GM19023 (cell line): ENCODE measurements at regions not wholly inside any gene's neighbourhood (a gene's known extent, or its start where the extent isn't known, plus 50 kb on each side); places are given as distances from the start of the nearest gene placed in this dataset.

Experiments
- ATAC-seq: cut with Tn5 transposase; IDR thresholded peaks from one replicate; pipeline ENCODE4 v1.9.1; 2021; ENCODE audit warnings: mild to moderate bottlenecking, moderate library complexity; ENCODE audit not compliant: unreplicated experiment

- ATAC-seq = no peak
Measured at GRCh38 chrX:97763981-97764380, 880.3 kb downstream of the RPA4 start.

GRCh38 chrX:97766501-97767095, 882.9 kb downstream of the RPA4 start:
- ATAC-seq = no peak

GRCh38 chrX:97787311-97787710, 903.6 kb downstream of the RPA4 start:
- no peak for ATAC-seq

- ATAC-seq = no peak
Measured at GRCh38 chrX:97787849-97788248, 904.1 kb downstream of the RPA4 start.

GRCh38 chrX:97790850-97791249, 907.1 kb downstream of the RPA4 start:
- ATAC-seq = no peak

- no peak for ATAC-seq
Measured at GRCh38 chrX:97797076-97797475, 913.4 kb downstream of the RPA4 start.

GRCh38 chrX:97806238-97806637, 922.5 kb downstream of the RPA4 start:
- no peak for ATAC-seq

GRCh38 chrX:97806946-97807345, 923.2 kb downstream of the RPA4 start:
- no peak for ATAC-seq

GRCh38 chrX:97820170-97820569, 936.5 kb downstream of the RPA4 start:
- ATAC-seq = no peak

- no peak for ATAC-seq
Measured at GRCh38 chrX:97828471-97828870, 944.8 kb downstream of the RPA4 start.

- ATAC-seq = no peak
Measured at GRCh38 chrX:97835969-97836368, 952.3 kb downstream of the RPA4 start.

- ATAC-seq = no peak
Measured at GRCh38 chrX:97841544-97842179, 958.0 kb downstream of the RPA4 start.

- no peak for ATAC-seq
Measured at GRCh38 chrX:97842468-97843199, 958.9 kb downstream of the RPA4 start.

GRCh38 chrX:97843200-97843811, 959.6 kb downstream of the RPA4 start:
- ATAC-seq = no peak

GRCh38 chrX:97844161-97844560, 960.5 kb downstream of the RPA4 start:
- no peak for ATAC-seq

GRCh38 chrX:97844943-97845342, 961.2 kb downstream of the RPA4 start:
- no peak for ATAC-seq

- no peak for ATAC-seq
Measured at GRCh38 chrX:97845451-97845850, 961.7 kb downstream of the RPA4 start.

- no peak for ATAC-seq
Measured at GRCh38 chrX:97846228-97846627, 962.5 kb downstream of the RPA4 start.

- ATAC-seq = no peak
Measured at GRCh38 chrX:97846718-97847237, 963.1 kb downstream of the RPA4 start.

- no peak for ATAC-seq
Measured at GRCh38 chrX:97847885-97848679, 964.4 kb downstream of the RPA4 start.

- no peak for ATAC-seq
Measured at GRCh38 chrX:97849951-97850350, 966.2 kb downstream of the RPA4 start.
